ENCODE measurements at regions not wholly inside any gene's neighbourhood (a gene's known extent, or its start where the extent isn't known, plus 50 kb on each side); places are given as distances from the start of the nearest gene placed in this dataset.
A peak's percentile ranks its signal among the peaks of the same experiment; 100 is the strongest.

DNA sequence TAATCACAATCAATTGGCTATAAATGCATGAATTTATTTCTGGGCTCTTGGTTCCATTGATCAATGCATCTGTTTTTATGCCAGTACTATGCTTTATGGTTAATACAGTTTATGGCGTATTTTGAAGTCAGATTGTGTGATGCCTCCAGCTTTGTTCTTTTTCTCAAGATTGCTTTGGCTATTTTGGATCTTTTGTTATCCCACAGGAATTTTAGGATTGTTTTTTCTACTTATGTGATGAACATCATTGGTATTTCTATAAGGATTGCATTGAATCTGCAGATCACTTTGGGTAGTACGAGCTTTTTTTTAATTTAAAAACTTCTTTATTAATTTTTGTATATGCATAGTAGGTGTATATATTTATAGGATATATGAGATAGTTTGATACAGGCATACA lies 338.7 kb upstream of the IGFBP7 start:
- TF ChIP-seq ZFX (IDR thresholded peaks at IDR 0.05): no peak
- TF ChIP-seq, protein P1, sequence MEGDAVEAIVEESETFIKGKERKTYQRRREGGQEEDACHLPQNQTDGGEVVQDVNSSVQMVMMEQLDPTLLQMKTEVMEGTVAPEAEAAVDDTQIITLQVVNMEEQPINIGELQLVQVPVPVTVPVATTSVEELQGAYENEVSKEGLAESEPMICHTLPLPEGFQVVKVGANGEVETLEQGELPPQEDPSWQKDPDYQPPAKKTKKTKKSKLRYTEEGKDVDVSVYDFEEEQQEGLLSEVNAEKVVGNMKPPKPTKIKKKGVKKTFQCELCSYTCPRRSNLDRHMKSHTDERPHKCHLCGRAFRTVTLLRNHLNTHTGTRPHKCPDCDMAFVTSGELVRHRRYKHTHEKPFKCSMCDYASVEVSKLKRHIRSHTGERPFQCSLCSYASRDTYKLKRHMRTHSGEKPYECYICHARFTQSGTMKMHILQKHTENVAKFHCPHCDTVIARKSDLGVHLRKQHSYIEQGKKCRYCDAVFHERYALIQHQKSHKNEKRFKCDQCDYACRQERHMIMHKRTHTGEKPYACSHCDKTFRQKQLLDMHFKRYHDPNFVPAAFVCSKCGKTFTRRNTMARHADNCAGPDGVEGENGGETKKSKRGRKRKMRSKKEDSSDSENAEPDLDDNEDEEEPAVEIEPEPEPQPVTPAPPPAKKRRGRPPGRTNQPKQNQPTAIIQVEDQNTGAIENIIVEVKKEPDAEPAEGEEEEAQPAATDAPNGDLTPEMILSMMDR (conservative IDR thresholded peaks at IDR 0.05): no peak
- no peak overlapping the region for H3K27ac ChIP-seq

DNA sequence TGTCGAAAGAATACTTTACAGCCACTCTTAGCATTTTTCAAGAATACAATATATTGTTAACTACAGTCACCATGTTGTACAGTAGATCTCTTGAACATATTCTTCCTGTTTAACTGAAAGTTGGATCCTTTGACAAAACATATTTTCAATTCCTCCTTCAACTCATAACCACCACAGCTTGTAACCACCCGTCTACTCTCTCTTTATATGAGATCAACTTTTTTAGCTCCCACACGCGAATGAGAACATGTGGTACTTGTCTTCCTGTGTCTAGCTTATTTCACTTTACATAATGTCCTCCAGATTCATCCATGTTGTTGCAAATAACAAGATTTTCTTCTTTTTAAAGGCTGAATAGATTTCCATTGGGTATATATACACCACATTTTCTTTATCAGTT lies 338.3 kb upstream of the IGFBP7 start:
- TF ChIP-seq, protein P1 (conservative IDR thresholded peaks at IDR 0.05): no peak
- TF ChIP-seq ZFX (IDR thresholded peaks at IDR 0.05): no peak

DNA sequence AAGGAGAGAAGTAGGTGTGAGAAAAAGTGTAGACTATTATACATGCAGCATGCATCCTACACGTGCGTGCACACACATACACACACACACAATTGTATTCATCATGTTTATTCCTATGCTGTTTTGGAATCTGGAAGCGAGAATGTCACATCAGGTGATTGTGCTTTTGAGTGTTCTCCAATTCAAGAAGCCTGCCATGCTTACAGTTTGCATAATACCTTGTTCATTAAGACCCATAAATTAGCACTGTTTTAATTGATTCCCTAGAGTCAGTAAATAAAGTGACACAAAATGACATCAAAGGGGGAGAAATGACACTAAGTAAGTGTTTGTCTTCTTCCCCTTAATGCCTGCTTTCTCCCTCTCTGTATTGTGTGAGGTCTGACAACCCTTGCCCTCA lies 336.1 kb upstream of the IGFBP7 start:
- no peak for TF ChIP-seq ZFX (IDR thresholded peaks at IDR 0.05)
- TF ChIP-seq, protein P1 (conservative IDR thresholded peaks at IDR 0.05): no peak

More for the DNA sequence above, 338.3 kb upstream of the IGFBP7 start:
- no peak overlapping the region for H3K27ac ChIP-seq

GRCh38 chr4:57445686-57446085 lies 335.5 kb upstream of the IGFBP7 start:
- peak overlapping the region; percentile 48 for H3K27ac ChIP-seq
- no peak for TF ChIP-seq ZFX (IDR thresholded peaks at IDR 0.05)
- TF ChIP-seq, protein P1 (conservative IDR thresholded peaks at IDR 0.05): no peak

More for the DNA sequence above, 336.1 kb upstream of the IGFBP7 start:
- no peak overlapping the region for H3K27ac ChIP-seq

DNA sequence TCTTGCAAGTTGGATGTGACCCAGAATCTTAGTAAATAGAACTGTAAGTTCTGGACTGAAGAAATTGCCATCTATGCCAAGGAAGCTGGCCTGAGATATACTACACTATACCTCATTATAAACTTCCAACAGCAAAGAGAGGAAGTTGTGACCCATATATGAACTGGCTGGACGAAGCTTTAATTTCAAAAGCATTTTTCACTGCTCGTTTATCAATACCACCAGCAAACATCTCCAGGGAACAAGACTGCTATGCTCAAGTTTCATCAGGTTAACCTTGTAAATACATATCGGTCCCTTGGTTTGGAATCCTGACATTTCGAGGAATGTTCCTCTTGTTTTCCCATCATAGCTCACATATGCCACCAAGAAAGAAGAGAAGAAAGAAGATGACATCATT lies 334.5 kb upstream of the IGFBP7 start:
- no peak for TF ChIP-seq ZFX (IDR thresholded peaks at IDR 0.05)
- TF ChIP-seq, protein P1 (conservative IDR thresholded peaks at IDR 0.05): no peak
- peak overlapping the region; percentile 48 for H3K27ac ChIP-seq

GRCh38 chr4:57443787-57444186 lies 333.6 kb upstream of the IGFBP7 start:
- peak overlapping the region; percentile 48 for H3K27ac ChIP-seq
- no peak for TF ChIP-seq ZFX (IDR thresholded peaks at IDR 0.05)
- TF ChIP-seq, protein P1 (conservative IDR thresholded peaks at IDR 0.05): no peak

DNA sequence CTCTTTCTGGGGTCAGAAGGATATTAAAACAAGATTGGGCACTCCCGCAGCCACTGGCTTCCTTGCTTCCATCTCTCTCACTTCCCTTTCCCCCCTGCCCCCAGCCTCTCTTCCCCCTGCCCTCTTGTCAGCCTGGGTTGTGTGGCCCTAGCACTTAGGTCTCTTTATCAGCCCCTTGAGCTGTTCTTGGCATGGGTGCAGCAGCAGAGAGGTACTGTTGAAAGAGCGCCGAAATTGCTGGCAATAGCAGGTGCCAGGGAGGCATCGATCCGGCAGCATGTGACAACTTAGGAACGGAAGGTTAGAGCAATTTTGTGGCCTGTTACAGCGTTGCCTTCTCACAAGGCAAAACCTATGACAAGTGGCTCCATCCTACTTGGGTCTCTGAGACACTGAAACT lies 333.1 kb upstream of the IGFBP7 start:
- TF ChIP-seq ZFX (IDR thresholded peaks at IDR 0.05): no peak
- TF ChIP-seq, protein P1 (conservative IDR thresholded peaks at IDR 0.05): no peak
- H3K27ac ChIP-seq: peak overlapping the region; percentile 48
